ENCODE measurements at regions not wholly inside any gene's neighbourhood (a gene's known extent, or its start where the extent isn't known, plus 50 kb on each side); places are given as distances from the start of the nearest gene placed in this dataset.

- no peak overlapping the region for H3K4me3 Mint-ChIP-seq (ENCODE audit: unreplicated experiment)
- H3K4me1 Mint-ChIP-seq (ENCODE audit: unreplicated experiment) = peaks cover 8% of the 10 kb centered on the region
- no peak for DNase-seq (ENCODE audit: low spot score)
- H3K27me3 Mint-ChIP-seq (ENCODE audit: unreplicated experiment) = peaks cover 5% of the 10 kb centered on the region
- H3K36me3 Mint-ChIP-seq (ENCODE audit: low read depth, unreplicated experiment) = no peaks in the 10 kb centered on the region
- H3K27ac Mint-ChIP-seq (ENCODE audit: unreplicated experiment) = no peak overlapping the region
- TF ChIP-seq, protein P1, sequence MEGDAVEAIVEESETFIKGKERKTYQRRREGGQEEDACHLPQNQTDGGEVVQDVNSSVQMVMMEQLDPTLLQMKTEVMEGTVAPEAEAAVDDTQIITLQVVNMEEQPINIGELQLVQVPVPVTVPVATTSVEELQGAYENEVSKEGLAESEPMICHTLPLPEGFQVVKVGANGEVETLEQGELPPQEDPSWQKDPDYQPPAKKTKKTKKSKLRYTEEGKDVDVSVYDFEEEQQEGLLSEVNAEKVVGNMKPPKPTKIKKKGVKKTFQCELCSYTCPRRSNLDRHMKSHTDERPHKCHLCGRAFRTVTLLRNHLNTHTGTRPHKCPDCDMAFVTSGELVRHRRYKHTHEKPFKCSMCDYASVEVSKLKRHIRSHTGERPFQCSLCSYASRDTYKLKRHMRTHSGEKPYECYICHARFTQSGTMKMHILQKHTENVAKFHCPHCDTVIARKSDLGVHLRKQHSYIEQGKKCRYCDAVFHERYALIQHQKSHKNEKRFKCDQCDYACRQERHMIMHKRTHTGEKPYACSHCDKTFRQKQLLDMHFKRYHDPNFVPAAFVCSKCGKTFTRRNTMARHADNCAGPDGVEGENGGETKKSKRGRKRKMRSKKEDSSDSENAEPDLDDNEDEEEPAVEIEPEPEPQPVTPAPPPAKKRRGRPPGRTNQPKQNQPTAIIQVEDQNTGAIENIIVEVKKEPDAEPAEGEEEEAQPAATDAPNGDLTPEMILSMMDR (IDR thresholded peaks at IDR 0.05; ENCODE audit: unreplicated experiment) = no peak
- H3K9me3 Mint-ChIP-seq (ENCODE audit: unreplicated experiment) = peaks cover 4% of the 10 kb centered on the region
Measured at GRCh38 chr4:126959056-126959745, 673.6 kb upstream of the INTU start.

DNA sequence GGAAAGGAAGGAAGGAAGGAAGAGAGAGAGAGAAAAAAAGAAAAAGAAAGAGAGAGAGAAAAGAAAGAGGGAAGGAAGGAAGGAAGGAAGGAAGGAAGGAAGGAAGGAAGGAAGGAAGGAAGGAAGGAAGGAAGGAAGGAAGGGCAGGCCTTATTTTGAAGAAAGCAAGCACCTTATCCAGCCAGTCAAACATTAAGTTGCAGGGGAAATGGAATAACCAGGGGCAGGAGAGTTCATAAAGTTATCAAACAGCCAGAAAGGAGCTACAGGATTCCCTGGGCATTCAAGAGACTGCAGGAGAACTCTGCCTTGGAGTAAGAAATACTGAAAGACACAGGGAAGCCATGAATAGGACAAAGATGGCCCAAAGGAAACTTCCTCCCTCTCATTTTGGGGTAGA, 672.0 kb upstream of the INTU start:
- H3K4me1 Mint-ChIP-seq (ENCODE audit: unreplicated experiment) = peaks cover 8% of the 10 kb centered on the region
- H3K27ac Mint-ChIP-seq (ENCODE audit: unreplicated experiment) = no peak overlapping the region
- H3K27me3 Mint-ChIP-seq (ENCODE audit: unreplicated experiment) = peaks cover 5% of the 10 kb centered on the region
- H3K36me3 Mint-ChIP-seq (ENCODE audit: low read depth, unreplicated experiment) = no peaks in the 10 kb centered on the region
- DNase-seq (ENCODE audit: low spot score) = no peak
- H3K9me3 Mint-ChIP-seq (ENCODE audit: unreplicated experiment) = peaks cover 4% of the 10 kb centered on the region
- TF ChIP-seq, protein P1 (IDR thresholded peaks at IDR 0.05; ENCODE audit: unreplicated experiment) = no peak
- H3K4me3 Mint-ChIP-seq (ENCODE audit: unreplicated experiment) = no peak overlapping the region

- peaks cover 5% of the 10 kb centered on the region for H3K4me1 Mint-ChIP-seq (ENCODE audit: unreplicated experiment)
- H3K9me3 Mint-ChIP-seq (ENCODE audit: unreplicated experiment) = no peaks in the 10 kb centered on the region
- no peaks in the 10 kb centered on the region for H3K36me3 Mint-ChIP-seq (ENCODE audit: low read depth, unreplicated experiment)
- H3K4me3 Mint-ChIP-seq (ENCODE audit: unreplicated experiment) = no peak overlapping the region
- TF ChIP-seq, protein P1 (IDR thresholded peaks at IDR 0.05; ENCODE audit: unreplicated experiment) = no peak
- no peak overlapping the region for H3K27ac Mint-ChIP-seq (ENCODE audit: unreplicated experiment)
- no peak for DNase-seq (ENCODE audit: low spot score)
- H3K27me3 Mint-ChIP-seq (ENCODE audit: unreplicated experiment) = no peaks in the 10 kb centered on the region
Measured at GRCh38 chr4:126961661-126962060, 671.1 kb upstream of the INTU start.

- no peaks in the 10 kb centered on the region for H3K9me3 Mint-ChIP-seq (ENCODE audit: unreplicated experiment)
- H3K4me1 Mint-ChIP-seq (ENCODE audit: unreplicated experiment) = peaks cover 5% of the 10 kb centered on the region
- no peak overlapping the region for H3K4me3 Mint-ChIP-seq (ENCODE audit: unreplicated experiment)
- no peaks in the 10 kb centered on the region for H3K36me3 Mint-ChIP-seq (ENCODE audit: low read depth, unreplicated experiment)
- H3K27ac Mint-ChIP-seq (ENCODE audit: unreplicated experiment) = no peak overlapping the region
- H3K27me3 Mint-ChIP-seq (ENCODE audit: unreplicated experiment) = no peaks in the 10 kb centered on the region
- TF ChIP-seq, protein P1 (IDR thresholded peaks at IDR 0.05; ENCODE audit: unreplicated experiment) = no peak
- no peak for DNase-seq (ENCODE audit: low spot score)
Measured at GRCh38 chr4:126965877-126966276, 666.9 kb upstream of the INTU start.

DNA sequence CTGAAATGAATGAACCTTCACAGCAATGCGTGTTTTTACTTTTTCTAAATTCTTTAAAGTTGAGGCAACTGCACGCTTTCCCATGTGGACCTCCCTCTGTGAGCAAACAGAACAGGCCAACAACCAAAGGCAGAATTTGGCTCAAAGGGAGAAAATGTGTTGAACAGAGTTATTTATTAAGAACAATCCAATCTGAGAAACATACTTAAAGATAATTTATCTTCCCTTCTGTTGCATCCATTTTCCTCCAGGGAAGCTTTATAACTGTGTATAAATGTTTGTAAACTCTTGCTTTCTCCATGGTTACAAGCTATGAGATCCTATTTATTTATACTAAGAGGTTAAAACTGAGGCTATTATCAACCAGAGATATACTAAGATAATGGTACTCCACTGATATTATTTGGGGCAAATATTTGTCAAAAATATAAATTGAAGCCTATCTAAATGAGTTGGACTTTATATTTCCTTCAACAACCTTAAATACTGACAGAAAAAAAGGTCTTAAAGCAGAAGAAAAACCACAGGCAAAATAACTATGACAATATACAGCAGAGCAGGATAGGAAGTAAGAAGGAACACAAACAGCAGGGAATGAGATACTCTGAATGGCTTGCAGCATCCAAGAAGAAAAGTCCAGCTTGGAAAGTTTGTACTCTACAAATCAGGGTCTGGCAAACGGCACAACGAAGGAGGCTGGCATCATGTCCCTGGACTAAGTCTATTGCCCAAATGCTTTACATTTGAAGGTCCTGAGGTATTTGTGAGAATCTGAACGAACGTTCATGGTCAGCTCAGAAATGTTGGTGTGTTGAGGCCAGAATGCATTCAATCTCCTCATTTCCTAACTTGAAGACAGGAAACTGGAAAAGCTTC, 663.2 kb upstream of the INTU start:
- TF ChIP-seq, protein P1 (IDR thresholded peaks at IDR 0.05; ENCODE audit: unreplicated experiment) = no peak
- no peak overlapping the region for H3K4me3 Mint-ChIP-seq (ENCODE audit: unreplicated experiment)

More for the DNA sequence above, 663.2 kb upstream of the INTU start:
- DNase-seq (ENCODE audit: low spot score) = no peak
- H3K9me3 Mint-ChIP-seq (ENCODE audit: unreplicated experiment) = no peaks in the 10 kb centered on the region
- no peaks in the 10 kb centered on the region for H3K4me1 Mint-ChIP-seq (ENCODE audit: unreplicated experiment)
- no peaks in the 10 kb centered on the region for H3K36me3 Mint-ChIP-seq (ENCODE audit: low read depth, unreplicated experiment)
- H3K27me3 Mint-ChIP-seq (ENCODE audit: unreplicated experiment) = no peaks in the 10 kb centered on the region
- H3K27ac Mint-ChIP-seq (ENCODE audit: unreplicated experiment) = no peak overlapping the region
